NCI-H345 treated with DMSO at 0.1 percent for 48 hours (cell line): ENCODE measurements at regions not wholly inside any gene's neighbourhood (a gene's known extent, or its start where the extent isn't known, plus 50 kb on each side); places are given as distances from the start of the nearest gene placed in this dataset.
"Not testable (repeated sequence)": the region's sequence is repeated elsewhere in the genome, so short reads cannot be mapped to it uniquely, and the experiment has no call there.

Source experiments
- DNase-seq: peaks from one replicate; lab custom pipeline; 2025; ENCODE audit not compliant: unreplicated experiment; lab: John Stamatoyannopoulos, UW

GRCh38 chr2:196515608-196516007 lies 123.9 kb upstream of the CCDC150 start:
- DNase-seq = no peak

- DNase-seq = no peak
Measured at GRCh38 chr2:196516564-196516963, 123.0 kb upstream of the CCDC150 start.

- DNase-seq = no peak
Measured at GRCh38 chr2:196520605-196521004, 118.9 kb upstream of the CCDC150 start.

- DNase-seq = not testable (repeated sequence)
Measured at GRCh38 chr2:196526981-196527725, 112.4 kb upstream of the CCDC150 start.

- no peak for DNase-seq
Measured at GRCh38 chr2:196528486-196529223, 110.9 kb upstream of the CCDC150 start.

- no peak for DNase-seq
Measured at GRCh38 chr2:196530910-196531309, 108.6 kb upstream of the CCDC150 start.

GRCh38 chr2:196533772-196534397 lies 105.6 kb upstream of the CCDC150 start:
- DNase-seq = no peak

- DNase-seq = no peak
Measured at GRCh38 chr2:196534495-196534894, 105.0 kb upstream of the CCDC150 start.

- DNase-seq = no peak
Measured at GRCh38 chr2:196535061-196535460, 104.5 kb upstream of the CCDC150 start.

GRCh38 chr2:196535742-196536141 lies 103.8 kb upstream of the CCDC150 start:
- no peak for DNase-seq

- no peak for DNase-seq
Measured at GRCh38 chr2:196537311-196537710, 102.2 kb upstream of the CCDC150 start.

- DNase-seq = no peak
Measured at GRCh38 chr2:196538189-196538588, 101.3 kb upstream of the CCDC150 start.

- no peak for DNase-seq
Measured at GRCh38 chr2:196538646-196539045, 100.9 kb upstream of the CCDC150 start.

- DNase-seq = no peak
Measured at GRCh38 chr2:196544906-196545433, 94.5 kb upstream of the CCDC150 start.

GRCh38 chr2:196546151-196546919 lies 93.2 kb upstream of the CCDC150 start:
- DNase-seq = no peak

GRCh38 chr2:196549052-196549451 lies 90.5 kb upstream of the CCDC150 start:
- no peak for DNase-seq

- DNase-seq = no peak
Measured at GRCh38 chr2:196551014-196551413, 88.5 kb upstream of the CCDC150 start.

GRCh38 chr2:196555161-196555560 lies 84.4 kb upstream of the CCDC150 start:
- DNase-seq = no peak

GRCh38 chr2:196555726-196556125 lies 83.8 kb upstream of the CCDC150 start:
- DNase-seq = no peak

- no peak for DNase-seq
Measured at GRCh38 chr2:196558497-196558896, 81.0 kb upstream of the CCDC150 start.

- no peak for DNase-seq
Measured at GRCh38 chr2:196563876-196564275, 75.6 kb upstream of the CCDC150 start.
